Peyer's patch (tissue), 4 donors: ENCODE measurements at regions not wholly inside any gene's neighbourhood (a gene's known extent, or its start where the extent isn't known, plus 50 kb on each side); places are given as distances from the start of the nearest gene placed in this dataset.

ENCODE experiments used
- DNase-seq, 3 donors: peaks; one replicate each; pipeline ENCODE4 v3.0.0-alpha.2; 2017 to 2019
- H3K27ac ChIP-seq, 4 donors: fragments of 200-600 bp; sonication (generic); one replicate each; pipeline ENCODE4 v1.5.1; 2016 to 2019
- H3K27me3 ChIP-seq, 2 donors: fragments of 200-600 bp; sonication (generic); one replicate each; pipeline ENCODE4 v1.5.1; 2019
- H3K36me3 ChIP-seq, 3 donors: fragments of 200-600 bp; sonication (generic); one replicate each; pipeline ENCODE4 v1.5.1; 2016 to 2019
- H3K4me1 ChIP-seq, 4 donors: fragments of 200-600 bp; sonication (generic); one replicate each; pipeline ENCODE4 v1.5.1; 2016 to 2019
- H3K4me3 ChIP-seq, 4 donors: fragments of 200-600 bp; sonication (generic); 1 replicate in 3 of 4; 2 replicates in 1 of 4; pipeline ENCODE4 v1.5.1; 2016 to 2019; ENCODE audit warnings: mild to moderate bottlenecking in 1 of 4
- H3K9me3 ChIP-seq, 4 donors: fragments of 200-600 bp; sonication (generic); one replicate each; pipeline ENCODE4 v1.5.1; 2016 to 2019; ENCODE audit warnings: mild to moderate bottlenecking in 1 of 4
- POLR2A ChIP-seq, 2 donors: fragments of 450-650 bp; IDR thresholded peaks; one replicate each; pipeline ENCODE4 v1.5.1; 2017; ENCODE audit warnings: antibody characterized with exemption in 2 of 2, mild to moderate bottlenecking in 2 of 2, moderate library complexity in 2 of 2
- TF ChIP-seq, protein P1 (sequence below), 6 experiments: fragments of 450-650 bp in 4 of 6; fragments of 200-600 bp in 2 of 6; sonication (generic) in 1 of 6; IDR thresholded peaks; one replicate each; pipeline ENCODE4 v1.5.1; 2017 to 2019; ENCODE audit warnings: antibody characterized with exemption in 6 of 6, mild to moderate bottlenecking in 3 of 6, moderate library complexity in 1 of 6

DNA sequence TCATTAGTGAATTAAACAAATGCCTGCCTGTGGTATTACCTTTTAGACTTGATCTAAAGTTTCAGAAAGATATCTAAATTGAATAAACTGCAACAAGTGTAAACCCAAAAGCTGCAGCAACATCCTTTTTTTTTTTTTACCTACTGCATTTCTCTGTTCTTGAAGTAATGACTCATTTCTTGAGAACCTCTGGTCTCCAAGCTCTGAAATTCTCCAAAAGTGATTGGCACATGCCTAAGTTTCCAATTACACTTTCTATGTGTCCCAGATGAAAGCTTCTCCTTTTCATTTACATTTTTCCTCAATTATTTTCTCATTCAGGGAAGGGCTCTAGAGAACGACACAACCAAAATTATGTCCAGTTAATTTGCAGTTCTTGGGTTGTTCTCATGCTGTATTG, 435.2 kb upstream of the DCN start:
- H3K9me3 ChIP-seq: no peaks in the 10 kb centered on the region
- TF ChIP-seq POLR2A (IDR thresholded peaks at IDR 0.05): no peak
- TF ChIP-seq, protein P1, sequence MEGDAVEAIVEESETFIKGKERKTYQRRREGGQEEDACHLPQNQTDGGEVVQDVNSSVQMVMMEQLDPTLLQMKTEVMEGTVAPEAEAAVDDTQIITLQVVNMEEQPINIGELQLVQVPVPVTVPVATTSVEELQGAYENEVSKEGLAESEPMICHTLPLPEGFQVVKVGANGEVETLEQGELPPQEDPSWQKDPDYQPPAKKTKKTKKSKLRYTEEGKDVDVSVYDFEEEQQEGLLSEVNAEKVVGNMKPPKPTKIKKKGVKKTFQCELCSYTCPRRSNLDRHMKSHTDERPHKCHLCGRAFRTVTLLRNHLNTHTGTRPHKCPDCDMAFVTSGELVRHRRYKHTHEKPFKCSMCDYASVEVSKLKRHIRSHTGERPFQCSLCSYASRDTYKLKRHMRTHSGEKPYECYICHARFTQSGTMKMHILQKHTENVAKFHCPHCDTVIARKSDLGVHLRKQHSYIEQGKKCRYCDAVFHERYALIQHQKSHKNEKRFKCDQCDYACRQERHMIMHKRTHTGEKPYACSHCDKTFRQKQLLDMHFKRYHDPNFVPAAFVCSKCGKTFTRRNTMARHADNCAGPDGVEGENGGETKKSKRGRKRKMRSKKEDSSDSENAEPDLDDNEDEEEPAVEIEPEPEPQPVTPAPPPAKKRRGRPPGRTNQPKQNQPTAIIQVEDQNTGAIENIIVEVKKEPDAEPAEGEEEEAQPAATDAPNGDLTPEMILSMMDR (IDR thresholded peaks at IDR 0.05): no peak

DNA sequence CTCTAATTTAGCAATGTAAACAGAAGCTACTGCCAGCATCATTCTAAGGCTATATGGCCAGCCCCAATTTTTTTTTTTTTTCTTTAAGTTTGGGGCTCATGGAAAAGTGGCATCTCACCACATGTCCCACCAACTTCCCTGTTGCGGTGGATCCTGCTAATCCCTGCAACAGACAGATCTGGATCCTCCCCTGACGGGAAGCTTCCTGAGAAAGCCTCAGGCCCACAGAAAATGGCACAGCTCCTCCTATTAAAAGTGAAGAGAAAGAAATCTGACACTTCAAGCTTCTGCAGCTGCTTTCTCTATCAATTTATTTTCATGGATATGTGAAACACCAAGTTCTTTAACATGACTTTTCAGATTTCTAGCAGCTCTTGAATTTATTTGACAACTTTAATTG, 433.8 kb upstream of the DCN start:
- Histone ChIP-seq H3K36me3 (no peaks in the 10 kb centered on the region), H3K27me3 (no peaks in the 10 kb centered on the region), H3K27ac (no peak overlapping the region), H3K4me3 (no peak overlapping the region), H3K4me1 (no peaks in the 10 kb centered on the region), H3K9me3 (no peaks in the 10 kb centered on the region)
- no peak for DNase-seq
- TF ChIP-seq, protein P1 (IDR thresholded peaks at IDR 0.05): no peak
- TF ChIP-seq POLR2A (IDR thresholded peaks at IDR 0.05): no peak

More for the DNA sequence above, 435.2 kb upstream of the DCN start:
- H3K36me3 ChIP-seq: no peaks in the 10 kb centered on the region
- no peak overlapping the region for H3K27ac ChIP-seq
- no peaks in the 10 kb centered on the region for H3K27me3 ChIP-seq
- DNase-seq: no peak
- no peaks in the 10 kb centered on the region for H3K4me1 ChIP-seq
- H3K4me3 ChIP-seq: no peak overlapping the region

DNA sequence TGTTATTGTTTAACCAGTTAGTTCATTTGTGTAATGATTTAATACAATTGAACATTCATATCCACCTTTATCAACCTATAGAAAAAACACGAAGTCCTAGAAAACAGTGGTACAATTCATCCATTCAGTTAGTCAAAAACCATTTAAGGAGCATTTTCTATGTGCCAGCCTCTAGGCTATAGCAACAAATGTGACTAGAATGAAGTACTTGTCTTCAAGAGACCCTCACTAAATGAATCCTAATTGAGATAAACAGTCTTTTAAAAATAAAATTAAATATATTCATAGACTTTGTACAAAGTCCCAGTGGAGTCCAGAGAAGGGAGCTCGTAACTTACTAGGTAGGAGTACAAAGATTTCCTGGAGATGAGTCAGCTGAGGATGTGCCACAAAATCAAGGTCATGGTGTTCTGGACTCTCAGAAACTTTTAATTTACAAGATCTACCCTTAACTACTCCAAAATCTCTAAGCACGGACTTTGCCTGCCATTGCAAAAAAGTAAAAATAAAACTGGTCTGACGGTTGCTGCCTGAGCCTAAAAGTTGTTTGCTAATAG, 430.7 kb upstream of the DCN start:
- no peak overlapping the region for H3K4me3 ChIP-seq
- DNase-seq: no peak
- no peaks in the 10 kb centered on the region for H3K27me3 ChIP-seq
- H3K9me3 ChIP-seq: no peaks in the 10 kb centered on the region
- H3K4me1 ChIP-seq: no peaks in the 10 kb centered on the region
- no peaks in the 10 kb centered on the region for H3K36me3 ChIP-seq
- H3K27ac ChIP-seq: no peak overlapping the region
- no peak for TF ChIP-seq POLR2A (IDR thresholded peaks at IDR 0.05)
- TF ChIP-seq, protein P1 (IDR thresholded peaks at IDR 0.05): no peak

DNA sequence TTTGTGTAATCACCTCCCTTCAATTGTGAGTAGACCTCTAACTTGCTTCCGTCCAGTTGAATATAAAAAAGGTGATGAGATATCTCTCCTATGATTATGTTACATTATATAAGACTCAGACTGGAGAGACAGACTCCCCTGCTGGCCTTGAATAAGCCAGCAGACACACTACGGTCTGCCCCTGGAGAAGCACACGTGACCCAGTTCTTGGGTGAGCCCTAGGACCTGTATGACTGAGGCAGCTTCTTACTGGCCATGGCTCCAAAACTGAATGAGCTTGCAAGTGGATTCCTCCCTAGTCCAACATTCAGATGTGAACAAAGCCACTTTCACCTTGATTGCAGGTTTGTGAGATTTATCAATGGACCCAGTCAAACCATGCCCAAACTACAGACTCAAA, 427.9 kb upstream of the DCN start:
- no peak overlapping the region for H3K4me3 ChIP-seq
- TF ChIP-seq POLR2A (IDR thresholded peaks at IDR 0.05): no peak
- no peak for DNase-seq
- H3K27me3 ChIP-seq: no peaks in the 10 kb centered on the region
- H3K27ac ChIP-seq: no peak overlapping the region
- H3K4me1 ChIP-seq: no peaks in the 10 kb centered on the region
- H3K9me3 ChIP-seq: no peaks in the 10 kb centered on the region
- no peaks in the 10 kb centered on the region for H3K36me3 ChIP-seq

DNA sequence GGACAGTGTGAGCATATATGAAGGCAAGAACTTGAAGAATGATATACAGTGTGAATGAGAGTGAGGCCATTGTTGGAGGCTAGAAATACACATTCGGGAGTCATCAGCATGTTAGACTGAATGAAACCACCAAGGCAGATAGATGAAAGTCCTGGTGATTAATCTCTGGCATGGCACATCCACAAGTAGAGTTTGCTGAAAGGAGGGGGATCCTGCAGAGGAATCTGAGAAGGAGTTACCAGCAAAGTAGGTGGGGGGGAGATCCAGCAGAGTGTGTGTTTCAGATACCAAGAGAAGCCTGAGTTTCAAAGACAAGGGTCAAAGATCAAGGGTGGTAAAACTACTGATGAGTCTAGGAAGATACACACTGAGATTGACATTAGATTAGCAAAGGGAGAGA, 426.7 kb upstream of the DCN start:
- Histone ChIP-seq H3K4me1 (no peaks in the 10 kb centered on the region), H3K36me3 (no peaks in the 10 kb centered on the region), H3K27me3 (no peaks in the 10 kb centered on the region), H3K27ac (no peak overlapping the region), H3K4me3 (no peak overlapping the region), H3K9me3 (no peaks in the 10 kb centered on the region)
- no peak for DNase-seq
- no peak for TF ChIP-seq POLR2A (IDR thresholded peaks at IDR 0.05)
- TF ChIP-seq, protein P1 (IDR thresholded peaks at IDR 0.05): no peak

DNA sequence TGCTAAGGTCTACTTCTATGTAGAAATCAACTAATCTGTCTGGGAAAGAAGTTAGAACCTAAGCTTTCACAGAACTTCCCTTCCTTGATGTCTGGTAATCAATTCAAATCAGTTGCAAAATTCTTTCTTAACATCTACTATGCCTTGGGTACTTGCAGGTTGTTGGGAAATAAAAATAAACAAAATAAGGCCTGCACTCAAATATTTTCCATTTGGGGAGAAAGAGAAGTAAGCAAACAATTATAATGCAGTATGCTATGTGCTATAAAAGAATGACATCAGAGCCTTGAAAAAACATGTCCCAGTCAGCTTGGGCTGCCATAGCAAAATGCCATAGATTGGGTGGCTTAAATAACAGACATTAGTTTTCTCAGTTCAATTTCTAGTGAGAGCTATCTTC, 425.9 kb upstream of the DCN start:
- no peak overlapping the region for H3K4me3 ChIP-seq
- H3K4me1 ChIP-seq: no peaks in the 10 kb centered on the region
- no peaks in the 10 kb centered on the region for H3K27me3 ChIP-seq
- DNase-seq: no peak
- no peak overlapping the region for H3K27ac ChIP-seq
- TF ChIP-seq POLR2A (IDR thresholded peaks at IDR 0.05): no peak
- TF ChIP-seq, protein P1 (IDR thresholded peaks at IDR 0.05): no peak
- H3K9me3 ChIP-seq: no peaks in the 10 kb centered on the region
- no peaks in the 10 kb centered on the region for H3K36me3 ChIP-seq
